GM21526 (cell line): ENCODE measurements at regions not wholly inside any gene's neighbourhood (a gene's known extent, or its start where the extent isn't known, plus 50 kb on each side); places are given as distances from the start of the nearest gene placed in this dataset.

Source experiments
- ATAC-seq: cut with Tn5 transposase; IDR thresholded peaks from one replicate; pipeline ENCODE4 v1.9.1; 2021; ENCODE audit warnings: moderate library complexity; ENCODE audit not compliant: unreplicated experiment, low FRiP score

GRCh38 chr13:106734198-106734597 is 166.3 kb upstream of the ARGLU1 start:
- ATAC-seq: no peak

DNA sequence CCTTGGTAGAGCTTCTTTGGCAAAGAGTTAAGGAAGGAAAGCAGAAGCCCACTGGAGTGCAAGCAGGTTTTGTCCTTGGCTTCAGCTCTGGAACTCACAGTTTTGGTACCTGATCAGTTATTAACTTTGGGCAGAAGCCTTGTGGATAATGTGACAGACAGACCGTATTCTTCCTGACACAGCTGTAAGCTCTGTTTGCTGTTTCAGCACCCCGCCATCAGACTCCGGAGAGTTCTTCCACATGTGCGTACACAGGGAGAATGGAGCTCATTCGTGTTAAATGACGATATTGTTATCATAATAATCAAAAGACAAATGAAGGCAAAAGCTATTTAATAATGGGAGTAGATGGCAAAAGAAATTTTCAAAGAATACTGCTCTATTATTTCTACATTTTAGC is 155.1 kb upstream of the ARGLU1 start:
- ATAC-seq: no peak

- ATAC-seq: no peak
These were observed 154.7 kb upstream of the ARGLU1 start for GRCh38 chr13:106722620-106723019.

GRCh38 chr13:106721599-106721998 is 153.7 kb upstream of the ARGLU1 start:
- ATAC-seq: no peak

- no peak for ATAC-seq
These were observed 146.5 kb upstream of the ARGLU1 start for GRCh38 chr13:106714271-106714982.

GRCh38 chr13:106712381-106712780 is 144.4 kb upstream of the ARGLU1 start:
- no peak for ATAC-seq

DNA sequence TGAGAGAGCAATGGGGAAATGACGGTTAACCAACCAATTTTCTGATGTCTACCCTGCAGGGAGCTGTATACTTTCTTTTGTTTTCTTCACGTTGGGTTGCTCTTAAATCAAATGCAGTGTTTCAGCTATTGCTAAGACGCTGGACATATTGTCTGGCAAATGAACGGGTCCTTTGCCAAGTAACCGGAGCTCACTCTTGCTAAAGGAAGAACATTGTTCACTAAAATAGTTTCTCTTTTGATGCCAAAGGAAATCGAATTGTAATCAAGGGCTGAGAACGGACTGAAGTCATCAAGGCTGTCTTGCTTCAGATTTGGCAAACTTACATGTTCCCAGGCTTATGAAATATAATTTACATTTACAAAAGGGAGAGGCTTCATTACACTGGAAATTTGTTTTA is 142.3 kb upstream of the ARGLU1 start:
- no peak for ATAC-seq

DNA sequence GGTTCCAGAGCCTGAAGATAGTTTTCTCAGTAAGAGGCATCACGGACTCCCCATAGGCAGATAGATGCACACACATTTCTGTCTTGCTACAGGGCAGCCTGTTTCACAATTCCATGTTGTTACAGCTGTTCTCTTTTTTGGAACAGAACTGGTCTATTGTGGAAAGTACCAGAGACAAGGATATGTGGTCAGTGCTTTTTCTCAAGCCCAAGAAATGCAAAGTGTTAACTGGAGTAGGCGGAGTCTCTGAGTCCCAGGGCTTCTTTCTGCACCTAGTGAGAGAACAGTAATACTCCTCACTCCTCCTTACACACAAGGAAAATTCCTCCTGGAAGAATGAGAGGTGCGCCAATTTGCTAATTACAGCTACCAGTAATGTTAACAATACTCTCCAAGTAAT is 141.6 kb upstream of the ARGLU1 start:
- ATAC-seq: no peak

- no peak for ATAC-seq
These were observed 134.6 kb upstream of the ARGLU1 start for GRCh38 chr13:106702505-106702904.

DNA sequence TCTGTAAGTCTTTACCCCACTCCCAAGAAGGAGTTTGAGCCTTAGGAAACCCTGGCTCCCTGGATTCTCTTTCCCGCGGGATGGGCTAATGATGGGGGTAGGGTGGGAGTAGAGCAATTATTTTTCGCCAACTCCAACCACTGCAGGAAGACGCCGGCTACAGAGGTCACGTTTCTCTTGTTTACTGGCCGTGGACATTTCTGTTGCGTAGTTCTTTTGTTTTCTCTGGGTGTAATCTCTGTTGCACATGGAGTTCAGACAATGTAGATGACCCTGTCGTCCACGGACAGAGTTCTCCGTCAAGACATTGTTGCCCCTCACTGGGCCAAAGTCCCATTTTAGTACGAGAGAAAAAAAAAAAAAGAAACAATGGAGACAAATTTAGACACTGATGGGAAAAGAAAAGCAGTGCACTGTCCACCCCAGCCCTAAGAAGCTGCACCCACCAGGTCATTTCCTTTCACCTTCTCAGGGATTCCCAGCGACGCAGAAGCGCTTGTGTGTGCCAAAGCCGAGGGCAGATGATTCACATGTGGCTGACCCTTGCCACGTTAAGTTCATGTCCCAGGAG is 133.9 kb upstream of the ARGLU1 start:
- ATAC-seq: no peak

- no peak for ATAC-seq
These were observed 132.5 kb upstream of the ARGLU1 start for GRCh38 chr13:106700439-106700838.

DNA sequence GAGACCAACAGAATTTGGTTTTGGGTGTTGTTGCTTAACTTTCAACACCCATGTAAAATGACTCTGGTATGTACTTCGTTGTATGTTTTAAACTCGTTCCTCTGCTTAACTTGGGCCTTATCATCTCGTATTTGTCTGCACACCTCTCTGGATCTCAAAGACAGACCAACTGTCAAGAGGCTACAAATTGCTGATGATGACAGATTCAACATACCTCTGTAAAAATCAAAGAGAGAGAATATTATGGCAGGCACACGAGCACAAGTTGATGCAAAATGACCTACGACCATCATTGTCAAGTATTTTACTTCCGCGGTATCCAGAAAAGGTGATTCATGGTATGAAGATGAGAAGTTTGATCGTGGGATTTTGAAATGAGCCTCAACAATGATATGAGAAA is 132.1 kb upstream of the ARGLU1 start:
- no peak for ATAC-seq

DNA sequence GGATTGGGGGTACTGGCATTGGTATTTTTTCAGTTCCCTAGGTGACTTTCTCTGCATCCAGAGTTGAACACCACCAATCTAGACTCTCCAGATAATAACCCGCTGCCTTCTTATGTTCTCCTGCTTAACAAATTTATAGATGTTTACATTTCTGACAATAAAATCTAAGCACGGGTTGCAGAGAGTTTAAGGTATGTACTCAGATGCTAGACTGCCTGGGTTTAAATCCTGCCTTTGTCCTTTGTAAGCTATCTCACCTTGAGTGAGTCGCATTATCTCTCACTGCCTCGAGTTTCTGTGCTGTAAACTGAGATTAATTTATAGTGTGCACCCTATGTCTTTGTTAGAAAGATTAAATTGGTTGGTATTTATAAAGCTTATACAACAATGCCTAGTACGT is 131.4 kb upstream of the ARGLU1 start:
- ATAC-seq: no peak

DNA sequence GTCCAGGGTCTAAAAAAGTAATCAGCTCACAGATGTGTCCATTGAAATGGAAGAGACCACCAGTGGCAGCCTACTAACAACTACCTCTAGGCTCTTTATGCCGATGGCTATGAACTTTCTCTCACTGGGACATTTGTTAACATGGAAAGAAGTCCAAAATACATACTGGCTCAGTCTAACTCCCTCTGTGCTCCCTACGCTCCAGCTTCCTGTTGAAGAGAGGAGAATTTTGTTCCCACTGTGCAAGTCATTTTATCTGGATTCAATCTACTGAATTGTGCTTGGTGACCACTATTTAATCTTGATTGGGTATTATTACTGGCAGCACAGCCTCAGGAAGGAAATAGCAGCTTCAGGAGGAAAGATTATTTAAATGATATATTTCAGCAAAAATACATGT is 128.8 kb upstream of the ARGLU1 start:
- ATAC-seq: no peak

- no peak for ATAC-seq
These were observed 128.2 kb upstream of the ARGLU1 start for GRCh38 chr13:106696140-106696539.

GRCh38 chr13:106695139-106695538 is 127.2 kb upstream of the ARGLU1 start:
- no peak for ATAC-seq

- ATAC-seq: no peak
These were observed 123.9 kb upstream of the ARGLU1 start for GRCh38 chr13:106691861-106692260.

DNA sequence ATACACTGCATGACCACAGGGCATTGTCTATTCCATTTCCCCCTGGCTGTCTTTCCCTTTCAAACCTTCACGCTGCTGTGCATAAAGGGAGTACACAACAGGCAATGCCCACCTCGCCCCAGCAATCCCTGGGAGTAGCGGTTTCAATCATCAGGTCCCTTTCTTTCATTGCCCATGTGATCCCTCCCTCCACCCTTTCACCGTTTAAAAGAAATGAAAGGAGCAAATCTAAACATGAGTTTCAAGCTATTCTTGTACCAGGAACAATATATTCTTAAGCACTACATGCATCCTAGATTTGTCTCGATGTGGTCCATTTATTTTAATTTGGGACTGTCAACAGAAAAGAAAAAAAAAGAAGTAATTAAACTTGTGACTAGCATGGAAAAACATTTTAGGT is 123.4 kb upstream of the ARGLU1 start:
- no peak for ATAC-seq

GRCh38 chr13:106690779-106691178 is 122.8 kb upstream of the ARGLU1 start:
- ATAC-seq: no peak

DNA sequence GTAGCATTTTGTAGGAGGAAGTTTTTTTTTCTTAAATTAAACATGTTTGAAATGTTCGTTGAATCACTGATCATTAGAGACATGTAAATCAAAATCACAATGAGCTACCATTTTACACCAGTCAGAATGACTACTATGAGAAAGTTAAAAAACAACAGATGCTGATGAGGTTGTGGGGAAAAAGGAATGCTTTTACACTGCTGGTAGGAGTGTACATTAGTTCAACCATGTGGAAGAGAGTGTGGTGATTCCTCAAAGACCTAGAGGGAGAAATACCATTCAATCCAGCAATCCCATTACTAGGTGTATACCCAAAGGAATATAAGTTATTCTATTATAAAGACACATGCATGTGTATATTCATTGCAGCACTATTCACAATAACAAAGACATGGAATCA is 122.0 kb upstream of the ARGLU1 start:
- no peak for ATAC-seq

GRCh38 chr13:106688940-106689339 is 121.0 kb upstream of the ARGLU1 start:
- no peak for ATAC-seq

DNA sequence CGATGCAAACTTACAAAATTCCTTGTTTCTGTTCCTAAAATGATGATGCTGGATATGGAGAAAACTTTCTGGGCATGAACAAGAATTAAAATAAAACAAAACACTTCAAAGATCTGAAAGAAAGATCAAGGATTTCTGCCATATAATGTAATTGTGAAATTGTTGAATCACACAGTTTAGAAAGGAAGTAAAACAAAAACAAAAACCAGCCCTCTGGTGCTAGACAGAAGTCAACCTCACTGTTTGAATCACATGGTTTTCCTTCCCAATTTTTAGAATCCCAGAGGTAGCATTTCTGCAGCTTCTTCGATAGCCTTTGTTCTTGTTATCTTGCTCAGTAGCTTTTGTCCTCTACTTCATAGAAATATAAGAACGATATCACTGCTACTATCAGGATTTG is 118.2 kb upstream of the ARGLU1 start:
- ATAC-seq: no peak

DNA sequence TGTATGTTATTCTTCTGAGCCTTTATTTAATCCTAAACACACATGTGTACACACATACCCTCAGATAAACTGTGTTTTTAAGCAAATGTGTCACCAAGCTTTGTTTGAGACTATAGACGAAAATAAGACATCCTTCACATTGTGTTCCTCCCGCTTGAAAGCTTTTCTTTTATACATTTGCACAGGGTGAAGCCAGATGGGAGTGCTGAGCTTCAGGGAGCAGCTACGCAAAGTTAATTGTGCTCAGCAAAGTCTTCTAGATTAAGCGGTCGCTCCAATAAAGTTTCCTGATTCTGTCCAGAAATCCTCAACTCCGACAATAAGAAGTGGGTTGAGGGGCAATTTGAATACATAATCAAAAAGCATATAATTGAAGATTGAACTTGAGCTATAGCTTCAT is 117.2 kb upstream of the ARGLU1 start:
- ATAC-seq: no peak
